ENCODE measurements at regions not wholly inside any gene's neighbourhood (a gene's known extent, or its start where the extent isn't known, plus 50 kb on each side); places are given as distances from the start of the nearest gene placed in this dataset.
"Not testable (repeated sequence)": the region's sequence is repeated elsewhere in the genome, so short reads cannot be mapped to it uniquely, and the experiment has no call there.

- in situ Hi-C loops (cut with HindIII; ENCODE audit: low pct_unique_long_range_greater_than_20kb, low sequenced_read_pairs) = no loop called here
- DNase-seq (ENCODE audit: low read depth) = no peak
These were observed 221.4 kb downstream of the OXSM start for GRCh38 chr3:26011276-26011675.

- in situ Hi-C loops (cut with HindIII; ENCODE audit: low pct_unique_long_range_greater_than_20kb, low sequenced_read_pairs) = no loop called here
- no peak for DNase-seq (ENCODE audit: low read depth)
These were observed 222.4 kb downstream of the OXSM start for GRCh38 chr3:26012241-26012745.

DNA sequence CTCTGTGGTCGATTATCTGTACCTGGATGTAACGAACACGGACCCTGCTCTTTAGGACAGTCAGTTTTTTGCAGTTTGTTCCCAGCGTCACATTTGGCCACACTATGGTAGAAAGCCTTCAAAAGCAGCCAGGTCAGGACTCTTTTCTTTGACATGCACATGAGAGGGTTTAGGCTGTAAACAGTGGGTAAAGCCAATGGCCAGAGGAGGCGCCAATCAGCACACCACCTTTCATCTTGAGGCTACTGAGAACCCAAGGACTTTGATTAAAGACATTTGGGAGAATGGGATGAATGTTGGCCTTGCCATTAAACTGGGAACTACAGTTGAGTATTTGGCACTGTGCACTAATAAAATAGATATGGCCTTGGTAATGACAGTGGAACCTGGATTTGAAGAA, 225.9 kb downstream of the OXSM start:
- DNase-seq (ENCODE audit: low read depth) = no peak
- in situ Hi-C loops (cut with HindIII; ENCODE audit: low pct_unique_long_range_greater_than_20kb, low sequenced_read_pairs) = no loop called here

GRCh38 chr3:26018889-26019288, 229.0 kb downstream of the OXSM start:
- in situ Hi-C loops (cut with HindIII; ENCODE audit: low pct_unique_long_range_greater_than_20kb, low sequenced_read_pairs) = no loop called here
- DNase-seq (ENCODE audit: low read depth) = no peak

GRCh38 chr3:26024206-26024605, 234.3 kb downstream of the OXSM start:
- in situ Hi-C loops (cut with HindIII; ENCODE audit: low pct_unique_long_range_greater_than_20kb, low sequenced_read_pairs); DNase-seq (ENCODE audit: low read depth): not testable (repeated sequence)

- in situ Hi-C loops (cut with HindIII; ENCODE audit: low pct_unique_long_range_greater_than_20kb, low sequenced_read_pairs) = no loop called here
- no peak for DNase-seq (ENCODE audit: low read depth)
These were observed 239.4 kb downstream of the OXSM start for GRCh38 chr3:26029321-26029720.

DNA sequence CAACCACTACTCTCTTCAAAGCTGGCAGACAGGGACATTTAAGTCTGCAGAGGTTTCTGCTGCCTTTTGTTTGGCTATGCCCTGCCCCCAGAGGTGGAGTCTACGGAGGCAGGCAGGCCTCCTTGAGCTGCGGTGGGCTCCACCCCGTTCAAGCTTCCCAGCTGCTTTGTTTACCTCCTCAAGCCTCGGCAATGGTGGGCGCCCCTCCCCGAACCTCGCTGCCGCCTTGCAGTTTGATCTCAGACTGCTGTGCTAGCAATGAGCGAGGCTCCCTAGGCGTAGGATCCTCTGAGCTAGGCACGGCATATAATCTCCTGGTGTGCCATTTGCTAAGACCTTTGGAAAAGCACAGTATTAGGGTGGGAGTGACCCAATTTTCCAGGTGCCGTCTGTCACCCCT, 252.2 kb downstream of the OXSM start:
- DNase-seq (ENCODE audit: low read depth); in situ Hi-C loops (cut with HindIII; ENCODE audit: low pct_unique_long_range_greater_than_20kb, low sequenced_read_pairs): not testable (repeated sequence)

DNA sequence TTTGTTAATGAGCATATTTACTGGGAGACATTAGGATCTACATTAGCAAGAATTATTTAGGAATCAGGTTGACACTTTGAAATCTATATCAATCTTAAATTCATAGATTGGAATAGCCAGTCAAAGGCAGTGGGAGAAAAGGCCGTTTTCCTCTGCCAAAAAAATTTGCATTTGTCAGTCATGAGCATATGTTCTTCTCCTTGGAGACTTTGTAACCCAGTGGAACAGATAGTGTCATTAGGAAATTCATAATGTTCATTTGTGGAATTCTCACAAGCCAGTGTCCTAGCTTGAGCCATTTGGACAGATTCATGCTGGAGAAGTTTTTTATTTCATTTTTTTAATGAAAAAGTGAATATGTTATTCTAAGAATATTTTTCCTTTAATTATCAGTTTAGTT, 260.1 kb downstream of the OXSM start:
- in situ Hi-C loops (cut with HindIII; ENCODE audit: low pct_unique_long_range_greater_than_20kb, low sequenced_read_pairs) = no loop called here
- DNase-seq (ENCODE audit: low read depth) = no peak

GRCh38 chr3:26050776-26051175, 260.9 kb downstream of the OXSM start:
- DNase-seq (ENCODE audit: low read depth) = no peak
- in situ Hi-C loops (cut with HindIII; ENCODE audit: low pct_unique_long_range_greater_than_20kb, low sequenced_read_pairs) = no loop called here

DNA sequence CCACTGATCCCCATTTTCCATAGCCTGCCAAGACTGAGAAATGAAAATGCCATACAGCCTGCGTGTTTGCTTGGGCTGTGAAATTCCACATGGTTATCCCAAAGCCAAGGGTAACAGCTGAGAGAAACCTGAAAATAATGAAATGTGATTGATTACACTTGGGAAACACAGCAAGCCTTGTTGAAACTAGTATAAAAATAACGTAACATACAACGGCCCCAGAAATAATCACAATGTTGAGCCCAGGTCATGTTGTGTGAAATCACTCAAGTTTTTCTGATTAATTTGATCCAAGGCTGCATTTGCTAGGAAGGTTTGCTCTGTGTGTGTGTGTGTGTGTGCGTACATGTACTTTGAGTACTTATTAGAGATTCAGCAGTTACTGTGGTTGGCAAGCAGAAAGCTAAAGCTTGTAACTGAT, 269.0 kb downstream of the OXSM start:
- in situ Hi-C loops (cut with HindIII; ENCODE audit: low pct_unique_long_range_greater_than_20kb, low sequenced_read_pairs) = no loop called here
- DNase-seq (ENCODE audit: low read depth) = no peak

GRCh38 chr3:26061947-26062346, 272.1 kb downstream of the OXSM start:
- in situ Hi-C loops (cut with HindIII; ENCODE audit: low pct_unique_long_range_greater_than_20kb, low sequenced_read_pairs) = no loop called here
- no peak for DNase-seq (ENCODE audit: low read depth)

DNA sequence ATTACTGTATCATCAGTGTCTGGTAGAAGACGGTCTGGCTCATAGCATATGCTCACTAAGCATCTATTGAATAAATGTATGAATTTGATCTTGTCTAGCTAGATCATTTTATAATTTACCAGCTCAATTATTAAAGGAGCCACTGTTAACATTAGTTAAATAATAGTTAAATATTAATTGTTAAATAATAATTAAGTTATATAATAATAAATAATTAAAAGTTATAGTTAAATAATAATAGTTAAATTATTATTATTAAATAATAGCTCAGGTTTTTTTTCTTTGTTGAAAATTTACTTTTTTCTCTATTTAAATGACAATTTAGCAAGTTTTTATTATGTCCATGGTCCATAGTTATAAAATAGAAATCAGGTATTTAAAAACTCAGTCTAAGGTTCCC, 274.4 kb downstream of the OXSM start:
- in situ Hi-C loops (cut with HindIII; ENCODE audit: low pct_unique_long_range_greater_than_20kb, low sequenced_read_pairs) = no loop called here
- DNase-seq (ENCODE audit: low read depth) = no peak

- in situ Hi-C loops (cut with HindIII; ENCODE audit: low pct_unique_long_range_greater_than_20kb, low sequenced_read_pairs) = no loop called here
These were observed 279.0 kb downstream of the OXSM start for GRCh38 chr3:26068890-26069289.

GRCh38 chr3:26070854-26071253, 281.0 kb downstream of the OXSM start:
- DNase-seq (ENCODE audit: low read depth) = no peak
- in situ Hi-C loops (cut with HindIII; ENCODE audit: low pct_unique_long_range_greater_than_20kb, low sequenced_read_pairs) = no loop called here

More at GRCh38 chr3:26068890-26069289, 279.0 kb downstream of the OXSM start:
- no peak for DNase-seq (ENCODE audit: low read depth)

- in situ Hi-C loops (cut with HindIII; ENCODE audit: low pct_unique_long_range_greater_than_20kb, low sequenced_read_pairs) = no loop called here
These were observed 284.2 kb downstream of the OXSM start for GRCh38 chr3:26074080-26074479.

GRCh38 chr3:26078539-26078938, 288.6 kb downstream of the OXSM start:
- in situ Hi-C loops (cut with HindIII; ENCODE audit: low pct_unique_long_range_greater_than_20kb, low sequenced_read_pairs) = no loop called here
- DNase-seq (ENCODE audit: low read depth) = no peak

More at GRCh38 chr3:26074080-26074479, 284.2 kb downstream of the OXSM start:
- no peak for DNase-seq (ENCODE audit: low read depth)

GRCh38 chr3:26081166-26081565, 291.3 kb downstream of the OXSM start:
- in situ Hi-C loops (cut with HindIII; ENCODE audit: low pct_unique_long_range_greater_than_20kb, low sequenced_read_pairs) = no loop called here
- no peak for DNase-seq (ENCODE audit: low read depth)

- in situ Hi-C loops (cut with HindIII; ENCODE audit: low pct_unique_long_range_greater_than_20kb, low sequenced_read_pairs) = no loop called here
- no peak for DNase-seq (ENCODE audit: low read depth)
These were observed 291.9 kb downstream of the OXSM start for GRCh38 chr3:26081806-26082205.

DNA sequence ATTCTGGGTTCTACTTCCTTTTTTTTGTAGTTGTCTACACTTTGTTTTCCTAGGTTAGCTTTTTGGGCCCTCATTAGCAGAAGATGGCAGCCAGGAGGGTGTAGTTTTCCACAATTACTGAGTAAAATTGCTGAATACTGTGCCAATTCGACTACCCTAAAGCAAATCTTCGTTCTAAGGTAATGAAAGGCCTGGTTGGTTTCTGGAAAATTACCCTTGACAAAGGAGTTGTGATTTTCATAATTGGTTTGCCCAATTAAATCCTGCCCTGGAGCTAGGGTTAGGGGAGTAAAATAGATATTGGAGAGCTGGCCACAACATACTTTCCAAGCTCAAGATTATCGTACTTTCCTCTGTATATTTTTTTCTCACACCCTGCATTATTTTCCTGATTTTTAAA, 293.0 kb downstream of the OXSM start:
- in situ Hi-C loops (cut with HindIII; ENCODE audit: low pct_unique_long_range_greater_than_20kb, low sequenced_read_pairs) = no loop called here
- no peak for DNase-seq (ENCODE audit: low read depth)

GRCh38 chr3:26084629-26085028, 294.7 kb downstream of the OXSM start:
- in situ Hi-C loops (cut with HindIII; ENCODE audit: low pct_unique_long_range_greater_than_20kb, low sequenced_read_pairs) = no loop called here
- no peak for DNase-seq (ENCODE audit: low read depth)

- in situ Hi-C loops (cut with HindIII; ENCODE audit: low pct_unique_long_range_greater_than_20kb, low sequenced_read_pairs) = no loop called here
- DNase-seq (ENCODE audit: low read depth) = no peak
These were observed 297.9 kb downstream of the OXSM start for GRCh38 chr3:26087751-26088150.
